ENCODE measurements at regions not wholly inside any gene's neighbourhood (a gene's known extent, or its start where the extent isn't known, plus 50 kb on each side); places are given as distances from the start of the nearest gene placed in this dataset.

- DNase-seq, result no peak
These were observed 980.6 kb upstream of the EYS start for GRCh38 chr6:66687611-66688140.

GRCh38 chr6:66675906-66676305 lies 968.9 kb upstream of the EYS start:
- DNase-seq, result no peak

- no peak for DNase-seq
These were observed 957.1 kb upstream of the EYS start for GRCh38 chr6:66664112-66664511.

- DNase-seq, result no peak
These were observed 955.9 kb upstream of the EYS start for GRCh38 chr6:66662721-66663507.

- DNase-seq, result peak; percentile 19
These were observed 955.2 kb upstream of the EYS start for GRCh38 chr6:66662196-66662595.

GRCh38 chr6:66655420-66655819 lies 948.4 kb upstream of the EYS start:
- DNase-seq, result no peak

- no peak for DNase-seq
These were observed 931.5 kb upstream of the EYS start for GRCh38 chr6:66638518-66638917.

- DNase-seq, result no peak
These were observed 931.1 kb upstream of the EYS start for GRCh38 chr6:66638099-66638498.

- no peak for DNase-seq
These were observed 921.9 kb upstream of the EYS start for GRCh38 chr6:66628917-66629316.

- DNase-seq, result no peak
These were observed 916.0 kb upstream of the EYS start for GRCh38 chr6:66623050-66623449.

- no peak for DNase-seq
These were observed 898.9 kb upstream of the EYS start for GRCh38 chr6:66605971-66606370.

- DNase-seq, result no peak
These were observed 898.0 kb upstream of the EYS start for GRCh38 chr6:66605011-66605410.

- DNase-seq, result no peak
These were observed 892.5 kb upstream of the EYS start for GRCh38 chr6:66599541-66599940.

GRCh38 chr6:66578362-66578761 lies 871.3 kb upstream of the EYS start:
- no peak for DNase-seq

- no peak for DNase-seq
These were observed 861.2 kb upstream of the EYS start for GRCh38 chr6:66568271-66568670.

GRCh38 chr6:66561479-66561878 lies 854.5 kb upstream of the EYS start:
- DNase-seq, result no peak

GRCh38 chr6:66558189-66558588 lies 851.2 kb upstream of the EYS start:
- DNase-seq, result no peak

GRCh38 chr6:66556936-66557335 lies 849.9 kb upstream of the EYS start:
- no peak for DNase-seq

GRCh38 chr6:66555082-66555481 lies 848.1 kb upstream of the EYS start:
- DNase-seq, result no peak

- DNase-seq, result no peak
These were observed 846.4 kb upstream of the EYS start for GRCh38 chr6:66553441-66553840.

- DNase-seq, result peak; percentile 28
These were observed 831.6 kb upstream of the EYS start for GRCh38 chr6:66538551-66539135.

GRCh38 chr6:66533921-66534404 lies 826.9 kb upstream of the EYS start:
- no peak for DNase-seq

- no peak for DNase-seq
These were observed 819.0 kb upstream of the EYS start for GRCh38 chr6:66526061-66526460.

GRCh38 chr6:66522864-66523263 lies 815.8 kb upstream of the EYS start:
- DNase-seq, result no peak
